SK-N-MC (cell line): ENCODE measurements at regions not wholly inside any gene's neighbourhood (a gene's known extent, or its start where the extent isn't known, plus 50 kb on each side); places are given as distances from the start of the nearest gene placed in this dataset.

Source experiments
- EZH2 ChIP-seq: fragments of 200-600 bp; sonication (generic); IDR thresholded peaks from one replicate; pipeline ENCODE4 v1.6.1; 2017; ENCODE audit warnings: antibody characterized with exemption
- POLR2AphosphoS5 ChIP-seq: IDR thresholded peaks from 2 replicates; pipeline ENCODE4 v1.6.1; 2012; ENCODE audit warnings: mild to moderate bottlenecking, low read depth, low read length, borderline replicate concordance

- no peak for TF ChIP-seq EZH2
- TF ChIP-seq POLR2AphosphoS5: no peak
These were observed 623.8 kb upstream of the TYRP1 start for GRCh38 chr9:12069366-12069765.
